HG02763 (cell line): ENCODE measurements at regions not wholly inside any gene's neighbourhood (a gene's known extent, or its start where the extent isn't known, plus 50 kb on each side); places are given as distances from the start of the nearest gene placed in this dataset.

Source experiments
- ATAC-seq: cut with Tn5 transposase; IDR thresholded peaks from one replicate; pipeline ENCODE4 v1.9.1; 2021; ENCODE audit warnings: mild to moderate bottlenecking, moderate library complexity; ENCODE audit not compliant: unreplicated experiment

DNA sequence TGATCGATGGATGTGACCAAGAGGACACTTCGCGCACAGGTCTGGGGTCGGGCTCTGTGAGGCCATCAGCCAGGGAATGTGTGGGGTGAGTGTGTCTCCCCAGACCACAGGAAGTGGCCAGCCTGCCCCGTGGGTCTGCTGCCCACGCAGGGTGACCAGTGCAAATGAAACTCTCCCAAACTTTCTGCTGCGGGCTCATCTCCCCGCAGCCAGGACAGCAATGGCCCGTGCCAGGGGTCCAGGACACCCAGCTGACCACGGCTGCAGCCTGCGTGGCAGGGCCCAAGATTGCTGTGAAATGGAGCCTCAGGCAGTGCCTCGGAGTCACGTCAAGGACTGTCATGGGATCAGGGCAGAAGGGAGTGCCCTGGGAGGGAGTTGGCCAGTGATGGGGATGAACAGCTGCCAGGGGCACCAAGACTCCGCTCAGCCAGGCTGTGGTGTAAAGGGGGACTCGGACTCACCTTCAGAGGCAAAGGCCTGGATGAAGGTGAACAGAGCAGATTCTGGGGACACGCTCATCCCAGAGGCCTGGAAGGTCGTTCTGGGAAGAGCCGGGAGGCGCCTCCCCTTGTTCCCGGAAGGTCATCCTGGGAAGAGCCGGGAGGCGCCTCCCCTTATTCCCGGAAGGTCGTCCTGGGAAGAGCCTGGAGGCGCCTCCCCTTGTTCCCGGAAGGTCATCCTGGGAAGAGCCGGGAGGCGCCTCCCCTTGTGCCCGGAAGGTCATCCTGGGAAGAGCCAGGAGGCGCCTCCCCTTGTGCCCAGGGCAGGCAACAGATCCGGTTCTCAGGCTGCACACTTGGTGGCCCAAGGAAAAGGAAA lies 252.6 kb downstream of the BRD1 start:
- ATAC-seq: no peak

DNA sequence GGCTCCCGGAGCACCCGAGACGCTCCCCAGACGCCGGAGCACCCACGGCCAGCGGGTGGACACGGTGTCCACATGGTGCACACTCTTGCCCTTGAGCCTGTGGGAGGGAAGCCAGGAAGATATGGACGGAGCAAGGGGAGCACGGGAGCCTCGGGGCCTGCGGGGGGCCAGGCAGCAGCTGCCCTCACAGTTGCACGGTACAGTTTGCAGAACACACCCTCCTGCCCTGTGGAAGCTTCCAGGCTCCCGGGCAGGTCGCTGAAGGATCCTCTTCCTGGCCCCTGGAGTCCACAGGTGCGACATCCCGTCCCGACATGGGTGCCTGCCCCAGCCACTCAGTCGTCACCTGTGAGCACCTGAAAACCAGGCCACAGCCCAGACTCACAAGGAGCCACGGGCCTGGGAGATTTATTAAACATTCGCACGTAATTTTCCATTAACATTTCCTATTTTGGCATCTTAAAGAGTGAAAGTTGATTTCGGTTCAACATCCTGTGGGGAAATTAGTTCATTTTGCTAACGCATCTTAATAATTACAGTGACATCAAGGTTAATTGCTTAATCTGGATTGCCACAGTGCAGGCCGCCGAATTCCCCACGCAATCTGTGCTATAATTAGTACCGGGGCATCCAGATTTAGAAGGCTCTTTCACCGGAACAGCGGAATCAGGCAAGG lies 253.3 kb downstream of the BRD1 start:
- no peak for ATAC-seq

DNA sequence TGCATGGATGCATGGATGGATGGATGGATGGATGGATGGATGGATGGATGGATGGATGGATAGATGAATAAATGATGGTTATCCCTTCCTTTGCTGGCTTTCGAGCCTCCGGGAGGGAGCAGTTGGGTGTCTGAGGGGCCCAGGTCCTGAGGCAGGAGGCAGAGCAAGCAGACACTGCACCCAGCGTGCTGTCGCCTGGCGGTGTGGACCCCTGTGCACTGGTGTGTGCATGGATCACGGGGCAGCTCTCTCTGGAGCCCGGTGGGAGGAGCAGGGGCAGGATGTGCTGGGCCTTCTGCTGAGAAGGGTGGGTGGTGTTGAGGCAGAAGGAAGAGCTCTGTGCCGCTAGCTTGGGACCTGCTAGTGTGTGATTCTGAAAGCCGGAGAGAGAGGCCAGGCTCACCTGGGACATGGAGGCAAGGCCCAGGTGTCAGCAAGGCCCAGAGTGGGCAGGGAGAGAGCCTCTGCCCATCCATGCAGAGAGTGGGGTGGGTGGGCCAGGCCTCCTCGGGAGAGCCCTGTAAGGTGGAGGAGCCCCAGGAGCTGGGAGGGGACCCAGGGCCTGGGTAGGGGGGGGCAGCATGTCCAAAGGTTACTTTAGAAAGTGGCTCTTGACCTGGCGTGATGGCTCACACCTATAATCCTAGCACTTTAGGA lies 254.4 kb downstream of the BRD1 start:
- ATAC-seq: no peak

DNA sequence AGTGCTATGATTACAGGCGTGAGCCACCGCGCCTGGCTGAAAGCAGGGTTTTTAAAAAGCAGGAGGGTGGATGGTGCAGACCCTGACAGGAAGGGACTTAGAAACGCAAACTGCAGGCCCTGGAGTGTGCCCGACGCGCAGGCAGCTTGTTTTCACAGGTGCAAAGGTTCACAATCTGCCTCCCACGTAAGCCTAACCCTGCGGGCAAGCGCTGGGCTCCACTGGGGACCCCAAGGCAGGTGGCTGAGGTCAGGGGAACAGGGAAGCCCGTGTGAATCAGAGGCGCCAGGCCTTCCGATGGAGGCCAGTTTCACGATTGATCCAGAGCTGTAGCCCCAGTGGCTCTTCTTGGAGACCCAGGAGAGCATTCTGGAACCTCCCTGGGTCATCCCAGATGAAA lies 256.3 kb downstream of the BRD1 start:
- no peak for ATAC-seq

DNA sequence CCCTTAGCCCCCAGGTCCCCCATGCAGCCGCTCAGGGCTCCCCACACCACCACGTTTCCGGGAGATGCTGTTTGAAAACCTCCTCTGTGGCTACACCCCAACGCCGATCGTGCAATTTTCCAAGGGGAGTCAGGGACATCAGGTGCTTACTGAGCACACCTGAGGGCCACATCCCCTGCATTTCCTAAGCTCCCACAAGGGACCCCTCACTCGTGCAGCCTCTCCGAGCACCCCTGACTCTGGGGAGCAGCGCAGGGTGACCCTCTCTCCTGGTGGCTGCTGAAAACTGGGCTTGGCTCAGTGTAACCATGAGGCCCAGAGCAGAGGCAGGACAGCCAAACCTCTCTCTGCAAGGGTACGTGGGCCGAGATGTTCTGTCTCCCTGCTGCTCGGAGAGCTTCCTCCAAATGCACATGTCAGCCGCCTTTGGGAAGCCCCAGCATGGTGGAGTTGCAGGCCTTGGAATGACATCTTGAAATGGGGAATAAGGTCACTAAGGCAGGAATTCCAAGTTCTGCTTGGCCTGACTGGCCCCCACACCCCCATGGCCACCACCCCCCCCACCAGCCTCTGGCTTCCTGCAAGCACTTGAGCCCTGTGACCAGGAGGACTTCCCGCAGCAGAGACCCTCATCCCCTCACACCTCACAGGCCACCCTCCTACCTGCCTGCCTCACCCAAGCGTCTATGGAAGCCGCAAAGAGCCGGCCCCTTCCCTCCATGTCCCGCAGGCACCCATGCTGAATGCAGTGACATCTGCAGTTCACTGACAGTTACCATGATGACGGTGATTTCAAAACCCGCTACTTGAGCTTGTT lies 257.4 kb downstream of the BRD1 start:
- ATAC-seq: no peak

DNA sequence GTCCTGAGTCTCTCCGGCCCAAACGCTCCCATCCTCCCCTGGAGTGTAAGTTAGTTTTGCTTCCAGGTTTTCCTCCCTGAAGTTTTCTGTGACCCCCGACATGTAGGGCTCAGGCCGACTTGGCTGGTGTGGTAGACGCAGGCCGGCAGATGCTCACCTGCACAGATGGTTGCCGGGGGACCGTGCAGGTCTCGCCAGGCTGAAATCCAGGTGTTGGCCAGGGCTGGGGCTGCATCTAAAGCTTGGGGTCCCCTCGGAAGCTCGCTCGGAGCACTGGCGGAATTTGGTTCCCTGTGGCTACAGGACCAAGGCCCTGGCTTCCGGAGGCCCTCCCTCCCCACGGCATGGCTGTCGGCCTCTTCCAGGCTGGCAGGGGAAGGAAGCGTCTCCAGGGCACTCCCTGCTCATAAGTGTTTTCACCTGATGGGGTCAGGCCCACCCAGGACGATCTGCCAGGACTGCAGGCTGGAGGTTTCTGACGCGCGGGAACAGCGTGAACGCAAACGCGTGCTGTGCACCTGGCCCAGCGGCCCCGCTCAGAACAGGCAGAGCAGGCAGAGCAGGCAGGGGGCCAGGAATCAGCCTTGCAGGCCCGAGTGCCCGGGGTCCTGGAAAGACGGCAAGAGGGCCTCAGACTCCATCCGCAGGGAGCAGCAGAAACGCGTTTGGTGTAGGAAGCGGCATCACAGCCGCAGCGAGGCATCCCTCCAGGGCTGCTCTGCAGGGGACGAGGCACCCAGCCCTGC lies 258.2 kb downstream of the BRD1 start:
- ATAC-seq: no peak

DNA sequence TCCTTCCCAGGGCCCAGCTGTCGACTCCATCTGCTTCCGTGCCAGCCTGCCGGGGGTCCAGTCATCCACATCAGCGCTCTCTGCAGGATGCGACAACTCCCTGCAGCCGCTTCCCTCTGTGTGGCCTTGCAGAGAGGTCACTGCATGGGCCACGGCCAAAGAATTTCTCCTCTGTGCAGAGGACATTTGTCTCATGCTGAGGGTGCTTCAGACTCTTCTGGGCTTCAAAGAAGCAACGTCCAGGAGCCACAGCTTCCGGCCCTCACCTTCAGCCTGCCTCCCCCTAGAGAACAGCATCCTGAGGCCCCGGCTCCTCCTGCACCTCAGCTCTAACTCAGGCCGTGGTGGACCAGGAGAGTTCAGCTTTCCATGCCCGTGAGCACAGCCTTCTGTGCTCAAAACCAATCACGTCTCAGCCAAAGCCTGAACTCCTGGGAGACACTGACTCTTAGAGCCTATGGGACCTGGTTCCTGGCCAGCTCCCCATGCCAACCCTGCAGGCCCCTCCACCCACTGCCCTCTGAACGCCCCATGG lies 258.9 kb downstream of the BRD1 start:
- no peak for ATAC-seq

DNA sequence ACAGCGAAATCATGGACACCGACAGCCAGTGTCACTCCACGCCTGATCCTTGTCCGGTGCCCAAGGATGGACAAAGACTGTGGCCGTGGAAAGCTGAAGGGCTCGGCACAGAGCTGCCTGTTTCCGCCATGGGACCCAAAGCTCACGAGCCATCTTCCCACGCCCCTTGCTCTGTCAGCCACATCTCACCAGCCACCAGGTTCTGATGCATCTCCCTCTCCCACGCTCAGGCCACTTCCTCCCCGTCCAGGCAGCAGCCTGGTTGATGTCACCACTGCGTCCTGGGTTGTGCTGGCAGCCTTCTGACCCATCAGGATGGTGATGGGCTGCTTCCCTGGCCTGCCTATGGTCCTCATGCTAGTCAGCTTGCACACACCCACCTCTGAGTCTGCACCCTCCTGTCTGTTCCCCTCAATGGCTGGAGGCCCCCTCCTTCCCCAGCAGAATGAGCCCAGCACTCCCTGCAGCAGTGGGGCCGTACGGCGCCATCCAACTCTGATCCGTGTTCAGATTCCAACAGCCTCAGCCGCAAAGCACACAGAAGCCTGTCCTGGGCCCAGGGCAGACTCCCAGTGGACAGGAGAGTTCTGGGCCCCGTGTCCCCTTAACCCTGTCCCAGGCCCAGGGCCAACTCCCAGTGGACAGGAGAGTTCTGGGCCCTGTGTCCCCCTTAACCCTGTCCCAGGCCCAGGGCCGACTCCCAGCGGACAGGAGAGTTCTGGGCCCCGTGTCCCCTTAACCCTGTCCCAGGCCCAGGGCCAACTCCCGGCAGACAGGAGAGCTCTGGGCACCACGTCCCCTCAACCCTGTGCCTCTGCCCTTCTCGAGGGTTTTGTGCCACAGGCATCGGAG lies 259.5 kb downstream of the BRD1 start:
- ATAC-seq: no peak

DNA sequence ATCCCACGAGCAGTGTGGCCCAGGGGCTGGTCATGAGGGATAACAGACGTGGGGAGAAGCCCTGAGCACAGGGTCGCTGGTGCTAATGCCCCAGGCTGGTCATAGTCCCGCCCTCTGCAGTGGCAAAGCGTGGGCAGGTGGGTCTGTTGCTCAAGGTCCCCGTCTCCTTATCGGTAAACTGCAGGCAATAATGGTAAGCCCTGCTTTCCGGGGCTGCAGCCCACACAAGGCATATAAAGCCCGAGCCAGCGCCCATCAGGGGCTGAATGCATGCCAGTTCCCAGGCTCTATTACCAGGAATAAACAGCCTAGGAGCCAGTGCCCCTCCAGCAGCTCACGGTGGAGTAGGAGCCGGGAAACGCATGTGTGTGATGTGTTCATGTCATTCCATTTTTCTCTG lies 261.0 kb downstream of the BRD1 start:
- no peak for ATAC-seq

DNA sequence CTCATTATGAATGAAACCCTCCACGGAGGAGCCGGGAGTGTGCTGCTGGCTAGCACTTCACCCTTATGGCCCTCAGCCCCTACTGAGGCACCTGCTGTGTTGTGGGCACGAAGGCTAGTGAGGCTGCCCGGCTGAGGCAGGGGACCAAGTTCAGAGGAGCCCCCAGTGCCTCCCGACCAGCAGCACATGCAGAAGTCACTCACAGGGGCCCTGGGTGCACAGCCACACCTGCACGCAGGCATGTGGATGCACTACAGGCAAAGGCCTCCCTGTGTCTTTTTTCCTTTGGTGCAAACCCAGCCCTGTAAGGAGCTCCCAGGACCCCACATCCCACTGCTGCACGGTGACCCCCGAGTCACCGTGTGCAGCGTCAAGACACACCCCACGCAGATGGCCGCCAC lies 261.5 kb downstream of the BRD1 start:
- ATAC-seq: no peak

DNA sequence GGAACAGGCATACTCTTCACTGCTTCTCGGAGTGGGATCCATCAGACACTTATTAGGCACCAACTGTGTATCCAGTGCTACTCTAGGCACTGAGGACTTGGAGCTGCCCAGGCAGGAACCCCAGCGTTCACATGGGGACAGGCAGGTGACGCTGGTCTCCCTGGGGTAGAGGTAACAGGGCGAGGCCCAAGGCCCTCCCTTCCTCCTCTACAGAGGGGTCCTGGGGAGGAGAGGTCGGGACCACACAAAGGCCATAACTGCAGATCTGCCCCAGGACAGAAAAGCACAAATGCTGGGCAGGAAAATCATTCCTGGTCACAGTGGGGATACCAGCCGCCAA lies 262.2 kb downstream of the BRD1 start:
- ATAC-seq: no peak

DNA sequence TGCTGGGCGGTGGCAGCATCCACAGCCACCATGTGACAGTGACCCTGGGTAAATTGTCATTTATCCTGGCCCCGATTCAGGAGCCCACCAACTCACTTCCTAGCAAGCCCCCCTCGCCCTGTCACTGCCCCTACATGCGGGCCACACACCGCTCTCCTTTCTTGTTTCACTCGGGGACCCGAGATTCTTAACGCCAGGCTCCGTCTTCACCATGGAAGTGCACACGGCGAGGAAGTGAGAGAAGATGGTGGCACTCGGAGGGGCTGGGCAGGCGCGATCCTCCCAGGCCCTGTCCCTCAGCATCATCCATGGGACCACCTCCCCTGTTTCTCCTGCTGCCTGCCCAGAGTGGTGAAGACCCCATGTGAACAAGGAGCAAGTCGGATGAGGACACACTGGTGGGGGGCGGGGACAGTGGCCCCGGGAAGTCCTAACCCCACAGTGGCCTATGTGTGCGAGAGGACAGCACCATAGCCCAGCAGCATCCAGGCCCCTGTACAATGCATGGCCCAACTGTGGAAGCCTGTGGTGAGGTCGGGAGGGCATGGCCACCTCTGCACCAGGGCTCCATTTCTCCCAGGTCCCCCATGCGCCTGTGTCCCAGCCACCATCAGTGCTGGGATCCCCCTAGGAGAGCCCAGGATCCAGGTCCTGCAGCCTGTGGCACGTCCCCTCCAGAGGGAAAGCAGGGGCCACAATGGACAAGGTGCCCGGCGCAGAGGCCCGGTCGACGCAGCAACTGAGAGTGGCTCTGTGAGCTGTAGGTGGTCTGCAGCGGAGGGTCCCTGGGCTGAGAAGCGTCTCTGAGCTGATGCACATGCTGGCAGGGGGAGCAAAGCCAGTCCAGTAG lies 262.8 kb downstream of the BRD1 start:
- ATAC-seq: no peak

DNA sequence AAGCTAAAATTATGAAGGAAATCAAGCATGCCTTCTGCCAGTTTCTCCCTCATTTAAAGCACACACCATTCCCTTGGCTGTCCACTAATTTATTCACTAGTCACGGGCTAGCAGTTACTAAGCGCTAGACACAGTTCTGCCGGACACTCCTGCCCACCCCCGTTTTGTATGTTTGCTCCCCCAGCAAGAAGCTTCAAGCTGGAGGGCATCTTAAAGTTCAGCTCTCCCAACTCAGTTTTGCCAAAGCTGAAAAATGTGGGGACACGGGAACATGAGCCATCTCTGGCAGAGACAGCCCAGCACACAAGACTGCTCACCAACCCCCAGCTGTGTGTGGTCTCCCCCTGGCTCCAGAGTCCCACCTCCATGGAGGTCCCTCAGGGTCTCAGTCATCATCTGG lies 263.6 kb downstream of the BRD1 start:
- ATAC-seq: no peak

DNA sequence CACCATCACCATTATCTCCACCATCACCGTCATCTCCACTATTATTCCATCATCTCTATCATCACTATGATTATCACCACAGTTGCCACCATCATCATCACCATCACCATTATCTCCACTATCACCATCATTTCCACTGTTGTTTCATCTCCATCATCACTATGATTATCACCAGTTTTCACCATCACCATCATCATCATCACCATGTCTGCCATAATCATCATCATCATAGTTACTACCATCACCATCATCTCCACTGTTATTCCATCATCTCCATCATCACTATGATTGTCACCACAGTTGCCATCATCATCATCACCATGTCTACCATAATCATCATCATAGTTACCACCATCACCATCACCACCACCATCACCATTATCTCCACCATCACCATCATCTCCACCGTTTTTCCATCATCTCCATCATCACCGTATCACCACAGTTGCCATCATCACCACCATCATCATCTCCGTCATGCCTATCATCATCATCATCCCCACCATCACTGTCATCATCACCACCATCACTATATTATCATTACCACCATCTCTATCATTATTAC lies 264.9 kb downstream of the BRD1 start:
- ATAC-seq: no peak

DNA sequence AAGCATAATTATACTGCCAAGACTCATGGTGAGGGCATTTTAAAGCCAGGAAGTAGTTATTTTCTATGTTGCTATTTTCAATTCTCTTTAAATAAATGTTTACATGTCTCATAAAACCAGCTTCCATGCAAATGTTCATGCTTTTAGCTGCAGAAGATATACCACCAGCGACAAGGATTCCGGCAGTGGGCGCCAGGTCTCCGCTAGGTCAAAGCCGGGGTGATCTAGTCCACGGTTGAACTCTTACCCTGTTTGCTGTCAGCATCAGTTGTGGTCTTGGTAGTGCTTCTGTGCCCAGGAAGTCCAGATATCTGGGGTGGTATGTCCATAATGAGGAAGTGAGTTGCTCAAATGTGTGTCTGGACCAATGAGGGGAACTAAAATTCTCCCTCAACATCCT lies 265.7 kb downstream of the BRD1 start:
- no peak for ATAC-seq

DNA sequence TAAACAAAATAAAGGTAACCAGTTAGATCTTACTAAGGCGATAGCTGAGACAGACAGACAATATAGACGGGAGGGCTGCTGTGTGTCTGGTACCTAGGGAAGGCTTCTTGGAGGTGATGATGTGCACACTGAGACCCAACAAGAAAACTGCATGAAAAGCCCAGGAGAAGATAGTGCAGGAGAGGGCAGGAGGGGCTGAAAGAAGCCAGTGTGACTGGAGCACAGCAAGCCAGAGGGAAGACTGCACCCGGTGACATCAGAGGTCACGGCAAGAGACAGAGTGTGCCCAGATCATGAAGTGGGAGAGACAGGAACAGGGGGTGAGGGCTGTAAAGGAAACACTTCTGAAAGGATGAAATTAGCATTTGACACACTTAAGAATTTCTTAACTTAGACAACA lies 266.3 kb downstream of the BRD1 start:
- no peak for ATAC-seq

DNA sequence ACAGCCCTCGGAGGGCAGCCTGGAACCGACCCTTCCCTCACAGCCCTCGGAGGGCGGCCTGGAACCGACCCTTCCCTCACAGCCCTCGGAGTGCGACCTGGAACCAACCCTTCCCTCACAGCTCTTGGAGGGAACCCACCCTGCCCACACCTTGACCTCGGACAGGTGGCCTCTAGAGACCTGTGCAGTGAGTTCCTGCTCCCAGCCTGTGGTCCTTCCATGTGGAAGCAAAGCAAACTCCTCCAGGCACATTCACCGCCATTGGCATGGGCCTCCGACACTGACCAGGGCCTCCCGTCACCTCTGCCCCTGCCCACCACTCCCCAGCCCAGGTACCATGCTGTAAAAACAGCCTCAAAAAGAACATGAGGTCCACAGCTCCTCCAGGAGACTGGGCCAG lies 272.1 kb downstream of the BRD1 start:
- ATAC-seq: no peak

DNA sequence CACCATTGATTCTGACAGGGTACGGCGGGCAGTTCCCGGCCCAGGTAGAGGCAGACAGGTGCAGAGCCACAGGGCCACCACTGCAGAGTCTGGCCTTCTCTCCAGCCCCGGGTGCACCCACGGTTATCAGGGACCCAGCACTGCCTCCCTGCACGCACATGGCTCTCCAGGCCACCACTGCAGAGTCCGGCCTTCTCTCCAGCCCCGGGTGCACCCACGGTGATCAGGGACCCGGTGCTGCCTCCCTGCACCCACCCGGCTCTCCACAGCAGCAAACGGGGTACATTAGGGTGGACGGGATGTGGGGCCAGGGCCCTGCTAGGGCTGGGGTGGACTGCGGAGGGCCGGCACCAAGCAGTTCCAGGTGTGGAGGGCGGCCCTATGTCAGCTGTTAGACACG lies 272.9 kb downstream of the BRD1 start:
- ATAC-seq: no peak
